A549 (cell line): ENCODE measurements at regions not wholly inside any gene's neighbourhood (a gene's known extent, or its start where the extent isn't known, plus 50 kb on each side); places are given as distances from the start of the nearest gene placed in this dataset.
"Not testable (repeated sequence)": the region's sequence is repeated elsewhere in the genome, so short reads cannot be mapped to it uniquely, and the experiment has no call there.

Source experiments
- ATAC-seq, 2 experiments: fragments of 200-7000 bp in 1 of 2; fragments of >200 bp in 1 of 2; cut with Nextera tagmentation in 1 of 2; cut with Tn5 transposase in 1 of 2; 3 replicates each; pipeline versions ENCODE4 v1.8.0 to v1.9.1; 2018 to 2020; ENCODE audit warnings: mild to moderate bottlenecking in 1 of 2, moderate library complexity in 1 of 2
- CTCF ChIA-PET: fragments of 300-600 bp; sonication (Branson Sonifier 250); formaldehyde crosslinking; extraction: SDS; loops from one replicate; lab custom pipeline; 2021; ENCODE audit warnings: antibody characterized with exemption, inconsistent platforms; lab: Yijun Ruan, JAX
- POLR2A ChIA-PET: fragments of 350-600 bp; formaldehyde crosslinking; extraction: SDS; loops from one replicate; lab custom pipeline; 2021; ENCODE audit warnings: antibody characterized with exemption, inconsistent platforms; lab: Yijun Ruan, JAX
- DNase-seq, 2 experiments: peaks; one replicate each; pipeline versions ENCODE4 v3.0.0 to v3.0.0-alpha.2; 2011 to 2016; ENCODE audit warnings: low read depth in 1 of 2, low spot score in 1 of 2
- FAIRE-seq: peaks from 2 replicates; lab custom pipeline; 2011; peaks lifted over from hg19 to GRCh38; lab: Jason Lieb, UNC
- H3K27ac ChIP-seq, 2 experiments: fragments of >200 bp; sonication (Bioruptor Twin); formaldehyde crosslinking; 3 replicates each; pipeline ENCODE4 v1.5.1; 2016 to 2017
- H3K4me1 ChIP-seq: fragments of >200 bp; sonication (Bioruptor Twin); formaldehyde crosslinking; 3 replicates; pipeline ENCODE4 v1.6.1; 2016
- H3K4me2 ChIP-seq: fragments of >200 bp; sonication (Bioruptor Twin); formaldehyde crosslinking; 3 replicates; pipeline ENCODE4 v1.6.1; 2016
- H3K4me3 ChIP-seq: fragments of >200 bp; sonication (Bioruptor Twin); formaldehyde crosslinking; 3 replicates; pipeline ENCODE4 v1.5.1; 2016
- H3K9me3 ChIP-seq: fragments of >200 bp; sonication (Bioruptor Twin); formaldehyde crosslinking; 3 replicates; pipeline ENCODE4 v1.6.1; 2016
- ATOH8 ChIP-seq: fragments of 250-450 bp; sonication (Bioruptor Pico); IDR thresholded peaks from 2 replicates; pipeline ENCODE4 v1.5.0; 2020; ENCODE audit warnings: low read depth, mild to moderate bottlenecking, moderate library complexity
- BHLHE40 ChIP-seq: IDR thresholded peaks from 2 replicates; pipeline ENCODE4 v1.6.1; 2012; ENCODE audit warnings: low read depth, low read length, inconsistent platforms
- CEBPB ChIP-seq, 2 experiments: fragments of >200 bp in 1 of 2; sonication (Bioruptor Twin) in 1 of 2; formaldehyde crosslinking in 1 of 2; IDR thresholded peaks; 2 replicates each; pipeline ENCODE4 v1.6.1; 2012 to 2016
- CHD4 ChIP-seq: fragments of 200-600 bp; sonication (generic); IDR thresholded peaks from 2 replicates; pipeline ENCODE4 v1.6.1; 2016; ENCODE audit warnings: antibody characterized with exemption, mild to moderate bottlenecking, borderline replicate concordance
- E2F6 ChIP-seq: IDR thresholded peaks from 2 replicates; pipeline ENCODE4 v1.6.1; 2012; ENCODE audit warnings: low read depth, borderline replicate concordance
- EHMT2 ChIP-seq: fragments of 200-600 bp; sonication (generic); IDR thresholded peaks from 2 replicates; pipeline ENCODE4 v1.6.1; 2016; ENCODE audit warnings: antibody characterized with exemption, low read depth, mild to moderate bottlenecking, moderate library complexity
- ELK1 ChIP-seq: fragments of 150-350 bp; IDR thresholded peaks from 2 replicates; pipeline ENCODE4 v1.6.1; 2014; ENCODE audit warnings: low read depth, mild to moderate bottlenecking, low read length
- ESRRA ChIP-seq: fragments of 150-350 bp; IDR thresholded peaks from 2 replicates; pipeline ENCODE4 v1.6.1; 2014; ENCODE audit warnings: mild to moderate bottlenecking, low read length, borderline replicate concordance
- FOSB ChIP-seq: fragments of 250-450 bp; sonication (Bioruptor Pico); IDR thresholded peaks from 2 replicates; pipeline ENCODE4 v1.5.0; 2020; ENCODE audit warnings: mild to moderate bottlenecking, moderate library complexity
- FOSL2 ChIP-seq, 2 experiments: fragments of 450-650 bp in 1 of 2; fragments of >200 bp in 1 of 2; sonication (Bioruptor Twin) in 1 of 2; formaldehyde crosslinking; IDR thresholded peaks; 2 replicates each; pipeline versions ENCODE4 v1.5.0 to v1.6.1; 2016 to 2020; ENCODE audit warnings: mild to moderate bottlenecking in 1 of 2, moderate library complexity in 1 of 2
- HOXA7 ChIP-seq: fragments of 250-450 bp; sonication (Bioruptor Pico); IDR thresholded peaks from 2 replicates; pipeline ENCODE4 v1.5.0; 2020; ENCODE audit warnings: mild to moderate bottlenecking, moderate library complexity
- HOXB5 ChIP-seq: fragments of 250-450 bp; sonication (Bioruptor Pico); IDR thresholded peaks from 2 replicates; pipeline ENCODE4 v1.5.0; 2020; ENCODE audit warnings: mild to moderate bottlenecking, moderate library complexity
- JUNB ChIP-seq: fragments of >200 bp; sonication (Bioruptor Twin); formaldehyde crosslinking; IDR thresholded peaks from 2 replicates; pipeline ENCODE4 v1.6.1; 2016
- KDM1A ChIP-seq: fragments of 200-600 bp; sonication (generic); IDR thresholded peaks from 2 replicates; pipeline ENCODE4 v1.6.1; 2016; ENCODE audit warnings: low read depth, mild to moderate bottlenecking
- NFE2L2 ChIP-seq: fragments of 150-350 bp; conservative IDR thresholded peaks from 2 replicates; pipeline ENCODE4 v1.6.1; 2014; ENCODE audit warnings: low read length
- PHF8 ChIP-seq: fragments of 200-600 bp; sonication (generic); IDR thresholded peaks from 2 replicates; pipeline ENCODE4 v1.6.1; 2016; ENCODE audit warnings: low read depth, mild to moderate bottlenecking, antibody characterized with exemption, moderate library complexity, borderline replicate concordance
- POLR2AphosphoS2 ChIP-seq: conservative IDR thresholded peaks from 2 replicates; pipeline ENCODE4 v1.6.1; 2012; ENCODE audit warnings: low read length, improper control_type of control experiment, inconsistent platforms
- RCOR1 ChIP-seq: fragments of 150-350 bp; IDR thresholded peaks from 2 replicates; pipeline ENCODE4 v1.6.1; 2014; ENCODE audit warnings: antibody characterized with exemption, low read length, low read depth
- RFX5 ChIP-seq: fragments of 450-650 bp; IDR thresholded peaks from 2 replicates; pipeline ENCODE4 v1.7.1; 2014; ENCODE audit warnings: antibody characterized with exemption, mild to moderate bottlenecking, moderate library complexity
- RNF2 ChIP-seq: fragments of 200-600 bp; sonication (generic); IDR thresholded peaks from 2 replicates; pipeline ENCODE4 v1.6.1; 2016; ENCODE audit warnings: low read depth, mild to moderate bottlenecking, antibody characterized with exemption, moderate library complexity, borderline replicate concordance
- TP53 ChIP-seq: fragments of 250-450 bp; sonication (Bioruptor Pico); IDR thresholded peaks from 2 replicates; pipeline ENCODE4 v1.5.0; 2021; ENCODE audit warnings: mild to moderate bottlenecking, moderate library complexity
- USF2 ChIP-seq: fragments of 450-650 bp; IDR thresholded peaks from 2 replicates; pipeline ENCODE4 v1.6.1; 2014; ENCODE audit warnings: antibody characterized with exemption
- ZFP36 ChIP-seq: fragments of 450-650 bp; IDR thresholded peaks from 2 replicates; pipeline ENCODE4 v1.6.1; 2014; ENCODE audit warnings: borderline replicate concordance; ENCODE audit not compliant: partially characterized antibody
- ZNF302 ChIP-seq: fragments of 250-450 bp; sonication (Bioruptor Pico); IDR thresholded peaks from 2 replicates; pipeline ENCODE4 v1.9.0; 2021; ENCODE audit warnings: inconsistent platforms, mild to moderate bottlenecking, moderate library complexity
- WGBS: methylation state at CpG from one replicate; pipeline ENCODE4 v1.1.6; 2017; ENCODE audit errors: missing lambda C conversion rate; 5-methylcytosine and 5-hydroxymethylcytosine counted together

- H3K4me1 ChIP-seq: no peaks in the 10 kb centered on the region
- POLR2A ChIA-PET: no interaction called here
- no peak for DNase-seq
- no peak for FAIRE-seq
- WGBS: 67% methylated on average over 1 of the region's 1 CpG
- H3K4me2 ChIP-seq: no peak overlapping the region
- TF ChIP-seq CEBPB (IDR thresholded peaks at IDR 0.05) (no peak), TP53 (CRISPR knock-in tag) (no peak), RCOR1 (no peak), ATOH8 (CRISPR knock-in tag) (no peak), ELK1 (no peak), HOXB5 (CRISPR knock-in tag) (no peak), JUNB (no peak), ZNF302 (CRISPR knock-in tag) (no peak), FOSB (CRISPR knock-in tag) (no peak), NFE2L2 (no peak)
- TF ChIP-seq, all 56 proteins: peak for 0
- no peak for ATAC-seq
- Histone ChIP-seq H3K4me3 (no peak overlapping the region), H3K9me3 (no peaks in the 10 kb centered on the region), H3K27ac (no peak overlapping the region)
- CTCF ChIA-PET: interaction anchor here (0.6 kb wide), 1 partner anchor 168 kb away, joined by 4 read pairs; no protein-coding TSS in a partner anchor
These were observed 106.4 kb upstream of the PBX1 start for GRCh38 chr1:164452549-164452948.

- Histone ChIP-seq H3K9me3 (no peaks in the 10 kb centered on the region), H3K4me1 (no peaks in the 10 kb centered on the region), H3K27ac (no peak overlapping the region), H3K4me2 (no peak overlapping the region), H3K4me3 (no peak overlapping the region)
- no peak for DNase-seq
- ATAC-seq: no peak
- WGBS: 34% methylated on average over 1 of the region's 1 CpG
- ChIA-PET CTCF (interaction anchor here (0.6 kb wide), 1 partner anchor 452 kb away, joined by 3 read pairs; no protein-coding TSS in a partner anchor), POLR2A (no interaction called here)
- TF ChIP-seq ZNF302 (CRISPR knock-in tag) (no peak), EHMT2 (no peak), FOSL2 (IDR thresholded peaks at IDR 0.05) (no peak), FOSL2 (CRISPR knock-in tag; IDR thresholded peaks at IDR 0.05) (no peak), RFX5 (no peak), FOSB (CRISPR knock-in tag) (no peak), E2F6 (no peak), PHF8 (no peak), KDM1A (no peak), ESRRA (no peak), CHD4 (no peak), RNF2 (no peak), JUNB (no peak), CEBPB (IDR thresholded peaks at IDR 0.05) (no peak), BHLHE40 (no peak), ZFP36 (no peak), HOXA7 (CRISPR knock-in tag) (no peak), RCOR1 (no peak), USF2 (no peak), POLR2AphosphoS2 (no peak)
- no peak for FAIRE-seq
These were observed 102.7 kb upstream of the PBX1 start for GRCh38 chr1:164456272-164456671.

- H3K9me3 ChIP-seq, ATAC-seq, H3K27ac ChIP-seq, FAIRE-seq, H3K4me2 ChIP-seq, POLR2A ChIA-PET, DNase-seq, CTCF ChIA-PET, H3K4me1 ChIP-seq, H3K4me3 ChIP-seq: not testable (repeated sequence)
- 87% methylated on average over 25 of the region's 25 CpGs for WGBS
These were observed 99.8 kb upstream of the PBX1 start for GRCh38 chr1:164459176-164459575.
